ENCODE measurements at regions not wholly inside any gene's neighbourhood (a gene's known extent, or its start where the extent isn't known, plus 50 kb on each side); places are given as distances from the start of the nearest gene placed in this dataset.
"Not testable (repeated sequence)": the region's sequence is repeated elsewhere in the genome, so short reads cannot be mapped to it uniquely, and the experiment has no call there.

DNA sequence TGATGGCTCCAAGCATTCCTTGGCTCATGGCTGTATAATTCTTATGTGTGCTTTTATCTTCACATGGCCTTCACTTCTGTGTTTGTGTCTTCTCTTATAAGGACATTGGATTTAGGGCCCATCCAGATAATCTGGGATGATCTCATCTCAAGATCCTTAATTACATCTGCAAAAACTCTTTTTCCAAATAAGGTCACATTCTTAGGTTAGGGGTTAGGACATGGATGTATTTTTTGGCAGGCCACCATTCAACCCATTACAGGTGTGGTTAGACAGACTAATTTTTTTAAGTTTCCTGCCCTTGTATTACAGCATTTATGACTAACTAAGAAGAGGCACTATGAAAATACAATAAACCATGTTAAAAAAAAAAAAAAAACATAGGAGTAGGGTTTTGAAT lies 254.0 kb downstream of the TPBG start:
- in situ Hi-C loops (cut with MboI; ENCODE audit: low pct_unique_long_range_greater_than_20kb, low sequenced_read_pairs): no loop called here
- DNase-seq: no peak

DNA sequence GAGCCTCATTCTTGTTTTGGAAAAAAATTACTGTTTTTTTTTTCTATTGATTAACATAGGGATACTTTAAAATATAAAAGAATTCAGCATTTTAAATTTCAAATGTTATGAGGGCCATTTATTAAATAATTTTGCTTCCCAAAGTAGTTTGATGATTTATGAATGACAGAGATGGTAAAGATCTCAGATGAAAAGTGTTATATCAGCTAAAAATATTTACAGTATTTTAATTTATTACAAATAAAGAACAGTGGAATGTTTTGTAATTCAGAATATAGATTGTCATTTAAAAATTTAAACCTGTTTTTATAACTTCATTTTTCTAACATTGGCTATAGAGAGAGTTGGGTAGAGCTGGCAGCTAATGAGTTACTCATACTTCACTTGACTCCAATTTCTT lies 256.0 kb downstream of the TPBG start:
- no peak for DNase-seq
- in situ Hi-C loops (cut with MboI; ENCODE audit: low pct_unique_long_range_greater_than_20kb, low sequenced_read_pairs): no loop called here

- in situ Hi-C loops (cut with MboI; ENCODE audit: low pct_unique_long_range_greater_than_20kb, low sequenced_read_pairs): no loop called here
These were observed 258.8 kb downstream of the TPBG start for GRCh38 chr6:82622461-82622860.

GRCh38 chr6:82624251-82624650 lies 260.6 kb downstream of the TPBG start:
- in situ Hi-C loops (cut with MboI; ENCODE audit: low pct_unique_long_range_greater_than_20kb, low sequenced_read_pairs): no loop called here
- DNase-seq: no peak

More at GRCh38 chr6:82622461-82622860, 258.8 kb downstream of the TPBG start:
- DNase-seq: no peak

GRCh38 chr6:82626946-82627345 lies 263.3 kb downstream of the TPBG start:
- in situ Hi-C loops (cut with MboI; ENCODE audit: low pct_unique_long_range_greater_than_20kb, low sequenced_read_pairs); DNase-seq: not testable (repeated sequence)

DNA sequence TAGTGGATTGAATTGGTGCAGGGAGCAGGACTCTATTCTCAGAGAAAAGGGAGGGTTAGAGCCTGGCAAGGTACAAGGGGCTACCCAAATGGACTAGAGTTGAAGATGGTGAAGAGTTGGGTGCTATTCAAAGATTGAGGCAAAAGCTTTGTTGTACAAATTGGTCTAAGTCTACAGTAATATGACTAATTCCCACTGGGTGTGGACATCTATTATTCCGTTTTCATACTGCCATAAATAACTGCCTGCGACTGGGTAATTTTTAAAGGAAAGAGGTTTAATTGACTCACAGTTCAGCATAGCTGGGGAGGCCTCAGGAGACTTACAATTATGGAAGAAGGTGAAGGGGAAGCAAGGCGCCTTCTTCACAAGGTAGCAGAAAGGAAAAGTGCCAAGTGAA lies 266.3 kb downstream of the TPBG start:
- in situ Hi-C loops (cut with MboI; ENCODE audit: low pct_unique_long_range_greater_than_20kb, low sequenced_read_pairs): no loop called here
- DNase-seq: no peak

- DNase-seq: no peak
- in situ Hi-C loops (cut with MboI; ENCODE audit: low pct_unique_long_range_greater_than_20kb, low sequenced_read_pairs): no loop called here
These were observed 278.1 kb downstream of the TPBG start for GRCh38 chr6:82641677-82642076.

GRCh38 chr6:82645536-82646230 lies 282.1 kb downstream of the TPBG start:
- in situ Hi-C loops (cut with MboI; ENCODE audit: low pct_unique_long_range_greater_than_20kb, low sequenced_read_pairs): no loop called here
- no peak for DNase-seq

GRCh38 chr6:82646231-82646615 lies 282.6 kb downstream of the TPBG start:
- DNase-seq: no peak
- in situ Hi-C loops (cut with MboI; ENCODE audit: low pct_unique_long_range_greater_than_20kb, low sequenced_read_pairs): no loop called here

DNA sequence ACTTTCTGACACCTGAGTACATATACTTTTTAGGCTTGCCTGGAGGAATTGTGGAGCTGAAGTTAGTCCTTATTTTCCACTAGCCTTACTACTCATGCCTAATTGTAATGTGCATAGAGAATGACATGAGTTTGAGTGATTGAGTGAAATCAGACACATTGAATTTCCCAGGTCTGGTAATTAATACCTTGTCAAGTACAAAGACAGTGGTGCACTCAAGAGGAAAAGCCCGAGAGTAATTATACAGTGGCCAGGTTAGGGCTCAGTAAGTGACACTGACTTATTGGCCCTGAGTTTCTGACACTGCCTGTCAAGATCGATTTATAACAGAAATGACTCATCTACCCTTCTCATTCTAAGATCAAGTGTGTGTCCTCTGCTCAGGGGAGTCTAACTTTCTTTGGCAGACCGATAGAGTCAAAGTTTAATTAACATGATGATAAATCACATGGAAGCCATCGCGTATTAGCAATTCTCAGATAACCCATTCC lies 288.3 kb downstream of the TPBG start:
- in situ Hi-C loops (cut with MboI; ENCODE audit: low pct_unique_long_range_greater_than_20kb, low sequenced_read_pairs): no loop called here
- no peak for DNase-seq

DNA sequence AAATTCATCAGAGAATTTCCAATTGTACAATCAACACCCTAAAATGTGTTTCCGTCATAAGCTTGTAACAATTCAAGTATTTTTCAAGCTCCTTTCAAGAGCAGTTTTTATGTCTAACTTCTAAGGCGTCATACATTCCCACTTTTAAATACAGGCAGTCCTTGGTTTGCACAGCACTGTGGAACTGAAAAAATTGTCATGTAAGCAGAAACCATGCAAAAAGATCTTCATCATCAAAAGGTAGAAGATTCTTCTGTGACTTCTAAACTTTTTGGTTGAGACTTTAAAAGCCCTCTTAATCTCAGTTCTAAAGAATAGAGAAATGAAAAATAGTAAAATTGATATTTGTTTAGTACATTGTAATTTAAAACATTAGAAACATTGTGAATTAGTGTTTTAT lies 315.6 kb downstream of the TPBG start:
- in situ Hi-C loops (cut with MboI; ENCODE audit: low pct_unique_long_range_greater_than_20kb, low sequenced_read_pairs): no loop called here
- DNase-seq: no peak

DNA sequence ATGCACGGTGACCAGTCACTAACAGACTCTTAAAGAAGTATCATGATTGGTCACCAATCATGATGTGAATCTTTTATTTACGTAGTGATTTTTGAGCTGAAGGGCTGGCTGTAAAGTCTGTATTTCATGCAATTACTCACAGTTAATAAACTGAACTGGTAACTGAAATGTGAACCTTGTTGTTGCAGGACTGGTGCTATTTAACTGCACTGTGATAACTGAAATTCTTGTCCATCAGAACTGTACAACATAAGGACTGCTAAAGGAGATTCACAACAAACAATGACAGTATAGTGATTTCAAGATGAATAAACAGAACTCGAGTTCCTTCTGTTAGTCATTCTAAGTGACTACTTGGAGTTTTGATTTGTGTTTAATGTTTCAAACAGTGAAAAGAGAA lies 316.6 kb downstream of the TPBG start:
- in situ Hi-C loops (cut with MboI; ENCODE audit: low pct_unique_long_range_greater_than_20kb, low sequenced_read_pairs): no loop called here
- no peak for DNase-seq

DNA sequence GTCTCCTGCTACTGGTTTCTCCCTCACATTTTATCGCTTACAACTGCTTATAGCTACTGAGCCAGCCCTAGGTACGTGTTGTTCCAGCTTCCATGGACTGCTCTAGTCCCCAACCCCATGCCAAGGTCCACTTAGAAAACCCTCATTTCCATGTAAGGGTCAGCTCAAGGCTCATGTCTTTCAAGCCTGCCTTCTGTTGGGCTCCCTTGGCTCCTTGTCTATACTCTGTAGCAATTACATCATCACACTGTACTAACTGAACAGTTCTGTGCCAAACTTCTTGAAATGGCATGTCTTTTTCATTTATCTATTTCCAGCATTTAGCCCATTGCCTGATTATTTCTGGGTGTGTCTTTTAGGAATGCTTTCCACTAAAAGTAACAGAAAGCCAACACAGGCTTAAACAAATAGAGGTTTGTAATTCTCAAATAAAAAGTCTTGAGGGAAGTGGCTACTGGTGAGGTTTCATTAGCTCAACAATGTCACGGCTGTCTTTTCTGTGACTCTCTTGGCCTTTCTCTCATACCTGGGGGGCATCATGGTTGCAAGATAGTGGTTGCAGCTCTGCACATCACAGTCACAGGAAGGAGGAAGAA lies 317.6 kb downstream of the TPBG start:
- DNase-seq: no peak
- in situ Hi-C loops (cut with MboI; ENCODE audit: low pct_unique_long_range_greater_than_20kb, low sequenced_read_pairs): no loop called here

- no peak for DNase-seq
- in situ Hi-C loops (cut with MboI; ENCODE audit: low pct_unique_long_range_greater_than_20kb, low sequenced_read_pairs): no loop called here
These were observed 323.1 kb downstream of the TPBG start for GRCh38 chr6:82686719-82687118.

- no peak for DNase-seq
- in situ Hi-C loops (cut with MboI; ENCODE audit: low pct_unique_long_range_greater_than_20kb, low sequenced_read_pairs): no loop called here
These were observed 324.2 kb downstream of the TPBG start for GRCh38 chr6:82687855-82688254.

DNA sequence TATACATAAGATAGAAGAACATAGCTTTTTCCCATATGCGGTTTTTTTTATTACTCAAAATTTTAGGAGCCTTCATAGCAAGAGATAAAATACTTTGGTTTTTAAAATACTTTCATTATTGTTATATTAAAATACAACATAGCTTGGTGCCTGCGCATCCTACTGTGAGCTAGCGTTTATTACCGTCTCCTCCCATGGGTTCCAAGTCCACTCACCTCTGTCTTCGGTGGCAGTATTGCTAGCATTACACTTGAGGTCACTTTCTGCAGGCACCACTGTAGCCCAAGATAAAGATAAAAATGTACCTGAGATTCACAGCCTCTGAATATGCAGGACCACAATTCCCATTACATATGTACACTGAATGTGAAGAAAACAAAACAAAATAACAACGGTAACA lies 326.7 kb downstream of the TPBG start:
- DNase-seq: no peak
- in situ Hi-C loops (cut with MboI; ENCODE audit: low pct_unique_long_range_greater_than_20kb, low sequenced_read_pairs): no loop called here

DNA sequence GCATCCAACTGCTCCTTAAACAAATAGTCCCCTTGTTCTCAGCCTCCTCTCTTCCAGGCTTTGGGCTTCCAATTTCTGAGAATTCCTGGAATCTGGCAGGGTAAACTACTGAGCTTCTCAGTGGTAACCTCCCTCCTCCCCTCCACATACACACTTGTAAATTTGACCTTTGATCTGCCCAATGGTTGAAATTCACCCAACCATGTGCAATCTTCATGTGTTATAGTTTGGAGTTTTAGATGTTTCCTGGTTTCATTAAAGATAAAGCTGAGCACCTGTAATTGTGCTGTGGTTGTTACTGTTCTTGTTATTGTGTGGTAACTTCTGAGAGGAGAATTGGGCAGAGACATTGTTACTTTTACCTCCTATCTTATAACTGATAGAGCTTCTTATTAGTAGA lies 328.4 kb downstream of the TPBG start:
- in situ Hi-C loops (cut with MboI; ENCODE audit: low pct_unique_long_range_greater_than_20kb, low sequenced_read_pairs): no loop called here
- no peak for DNase-seq

DNA sequence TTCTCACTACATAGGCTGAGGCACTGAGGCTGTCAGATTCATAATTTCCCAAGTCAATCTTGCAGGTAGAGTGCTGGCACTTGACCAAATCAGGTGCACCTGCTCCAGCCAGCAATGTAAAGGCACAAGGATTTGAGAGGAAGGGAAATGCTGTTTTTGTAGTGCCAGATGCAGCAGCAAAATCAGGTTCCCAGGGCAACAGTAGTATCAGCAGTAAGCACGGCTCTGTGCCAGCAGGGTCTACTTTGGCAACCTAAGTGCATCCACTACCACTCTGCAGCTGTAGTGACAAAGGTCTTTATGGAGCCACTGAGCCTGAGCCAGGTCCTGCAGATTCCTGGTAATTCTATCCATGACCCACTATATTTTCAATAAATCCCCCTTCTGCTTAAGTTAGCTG lies 329.5 kb downstream of the TPBG start:
- in situ Hi-C loops (cut with MboI; ENCODE audit: low pct_unique_long_range_greater_than_20kb, low sequenced_read_pairs): no loop called here
- DNase-seq: no peak

DNA sequence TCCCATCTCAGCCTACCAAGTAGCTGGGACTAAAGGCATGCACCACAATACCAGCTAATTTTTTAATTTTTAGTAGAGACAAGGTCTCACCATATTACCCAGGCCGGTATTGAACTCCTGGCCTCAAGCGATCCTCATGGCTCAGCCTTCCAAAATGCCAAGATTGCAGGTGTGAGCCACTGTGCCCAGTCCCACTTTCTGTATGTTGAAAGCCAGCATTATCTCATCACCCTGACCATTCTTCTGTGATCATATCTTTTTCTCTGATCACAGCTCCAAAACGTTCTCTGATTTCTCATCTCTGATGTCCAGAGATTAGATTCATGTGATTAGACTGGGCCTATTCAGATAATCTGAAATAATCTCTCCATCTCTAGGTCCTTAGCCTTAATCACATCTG lies 337.7 kb downstream of the TPBG start:
- in situ Hi-C loops (cut with MboI; ENCODE audit: low pct_unique_long_range_greater_than_20kb, low sequenced_read_pairs): no loop called here
- no peak for DNase-seq

DNA sequence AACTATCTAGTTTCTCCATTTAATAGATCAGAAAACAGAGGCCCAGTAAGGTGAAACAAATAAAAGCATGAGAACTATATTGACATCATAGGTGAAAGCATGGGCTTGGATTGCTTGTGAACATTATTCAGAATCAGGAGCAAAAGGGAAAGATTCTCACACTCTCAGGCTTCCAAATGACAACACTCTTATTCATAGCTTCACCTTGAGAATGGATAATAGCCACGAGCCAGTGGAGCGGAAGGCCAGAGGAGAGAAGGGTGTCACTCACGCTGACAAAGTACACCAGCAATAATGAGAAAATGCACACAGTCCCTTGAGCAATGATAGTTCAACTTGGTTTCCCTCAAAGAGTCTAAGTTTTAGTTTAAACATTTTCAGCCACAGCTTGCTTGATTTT lies 339.0 kb downstream of the TPBG start:
- in situ Hi-C loops (cut with MboI; ENCODE audit: low pct_unique_long_range_greater_than_20kb, low sequenced_read_pairs): no loop called here
- no peak for DNase-seq

DNA sequence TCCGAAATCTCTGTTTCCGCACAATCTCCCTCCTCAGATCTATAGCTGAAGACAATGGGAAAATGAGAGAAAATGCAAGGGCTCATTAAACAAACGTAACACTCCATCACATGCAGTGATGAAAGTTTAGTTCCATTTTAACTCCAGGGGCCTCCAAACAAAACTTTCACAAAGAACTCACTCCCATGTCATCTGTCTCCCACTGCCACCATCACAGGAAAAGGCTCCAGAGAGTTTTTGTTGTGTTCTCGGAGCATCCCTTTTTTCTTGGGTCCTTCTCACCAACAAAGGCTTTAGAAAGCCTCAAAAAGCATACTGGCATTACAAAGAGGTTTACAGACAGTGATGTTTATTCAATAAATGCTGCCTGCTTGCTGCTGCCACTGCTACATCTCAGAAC lies 339.6 kb downstream of the TPBG start:
- no peak for DNase-seq
- in situ Hi-C loops (cut with MboI; ENCODE audit: low pct_unique_long_range_greater_than_20kb, low sequenced_read_pairs): no loop called here

Measured in KBM-7 (cell line).